Common myeloid progenitor, CD34-positive (primary cell): ENCODE measurements at regions not wholly inside any gene's neighbourhood (a gene's known extent, or its start where the extent isn't known, plus 50 kb on each side); places are given as distances from the start of the nearest gene placed in this dataset.

ENCODE experiments used
- CTCF ChIA-PET: fragments of 350-600 bp; sonication (Branson Sonifier 250); formaldehyde crosslinking; loops from one replicate; lab custom pipeline; 2021; ENCODE audit warnings: antibody characterized with exemption; lab: Charles Lee
- POLR2A ChIA-PET: fragments of 350-600 bp; sonication (Branson Sonifier 250); formaldehyde crosslinking; loops from one replicate; lab custom pipeline; 2021; ENCODE audit warnings: antibody characterized with exemption; lab: Charles Lee
- DNase-seq, 3 donors: peaks; one replicate each; pipeline versions ENCODE4 v3.0.0 to v3.0.0-alpha.2; 2013
- H3K27ac ChIP-seq, 2 experiments: 1 replicate in 1 of 2; 2 replicates in 1 of 2; pipeline ENCODE4 v1.7.0; 2013; ENCODE audit warnings: inconsistent platforms in 2 of 2, low read length in 2 of 2, mild to moderate bottlenecking in 2 of 2, low read depth in 1 of 2, moderate library complexity in 1 of 2; ENCODE audit not compliant: severe bottlenecking in 2 of 2, insufficient read depth in 1 of 2, poor library complexity in 1 of 2
- H3K27me3 ChIP-seq, 5 experiments: replicated peaks in 2 of 5; 1 replicate in 3 of 5; 2 replicates in 2 of 5; pipeline versions ENCODE4 v1.6.1 to v1.7.0; 2013; ENCODE audit warnings: low read length in 4 of 5, mild to moderate bottlenecking in 2 of 5, moderate library complexity in 2 of 5, inconsistent platforms in 1 of 5; ENCODE audit not compliant: insufficient read depth in 5 of 5, control insufficient read depth in 4 of 5
- H3K36me3 ChIP-seq, 4 experiments: 1 replicate in 2 of 4; 2 replicates in 2 of 4; pipeline versions ENCODE4 v1.6.1 to v1.7.0; 2013; ENCODE audit warnings: low read length in 3 of 4, control low read depth in 1 of 4, mild to moderate bottlenecking in 1 of 4; ENCODE audit not compliant: control insufficient read depth in 4 of 4, insufficient read depth in 4 of 4
- H3K4me1 ChIP-seq, 4 experiments: 1 replicate in 3 of 4; 2 replicates in 1 of 4; pipeline versions ENCODE4 v1.6.1 to v1.7.1; 2013; ENCODE audit warnings: low read length in 3 of 4, mild to moderate bottlenecking in 3 of 4, control low read depth in 1 of 4, inconsistent platforms in 1 of 4, moderate library complexity in 1 of 4; ENCODE audit not compliant: control insufficient read depth in 4 of 4, insufficient read depth in 4 of 4; ENCODE audit errors: control extremely low read depth in 1 of 4
- H3K4me3 ChIP-seq, 7 experiments: 1 replicate in 4 of 7; 2 replicates in 3 of 7; pipeline versions ENCODE4 v1.5.1 to v1.7.0; 2013; ENCODE audit warnings: mild to moderate bottlenecking in 7 of 7, low read length in 6 of 7, moderate library complexity in 6 of 7, inconsistent platforms in 2 of 7, low read depth in 2 of 7, control low read depth in 1 of 7; ENCODE audit not compliant: insufficient read depth in 4 of 7, control insufficient read depth in 1 of 7; ENCODE audit errors: extremely low read depth in 1 of 7
- H3K9me3 ChIP-seq, 5 experiments: 1 replicate in 4 of 5; 2 replicates in 1 of 5; pipeline versions ENCODE4 v1.6.1 to v1.7.1; 2013; ENCODE audit warnings: low read length in 4 of 5, mild to moderate bottlenecking in 2 of 5, inconsistent platforms in 1 of 5, low read depth in 1 of 5, moderate library complexity in 1 of 5; ENCODE audit not compliant: control insufficient read depth in 4 of 5, insufficient read depth in 2 of 5; ENCODE audit errors: control extremely low read depth in 1 of 5
- whole genome bisulfite sequencing: methylation state at CpG from one replicate; pipeline ENCODE4 v1.1.5; 2013; ENCODE audit not compliant: insufficient coverage; 5-methylcytosine and 5-hydroxymethylcytosine counted together

GRCh38 chrX:125262836-125263235 lies 56.8 kb upstream of the TEX13C start:
- 93% methylated on average over 4 of the region's 6 CpGs for WGBS
- Histone ChIP-seq H3K4me3 (no peak overlapping the region), H3K27me3 (no peaks in the 10 kb centered on the region), H3K27ac (no peak overlapping the region), H3K36me3 (no peaks in the 10 kb centered on the region), H3K9me3 (peaks cover 0 to 9% (median 2%) of the 10 kb centered on the region in 5 experiments), H3K4me1 (no peaks in the 10 kb centered on the region)
- POLR2A ChIA-PET, result no interaction called here
- DNase-seq, result no peak
- CTCF ChIA-PET, result no interaction called here

GRCh38 chrX:125266153-125266660 lies 53.5 kb upstream of the TEX13C start:
- 95% methylated on average over 2 of the region's 4 CpGs for WGBS
- H3K27me3 ChIP-seq, result no peaks in the 10 kb centered on the region
- CTCF ChIA-PET, result no interaction called here
- H3K27ac ChIP-seq, result no peak overlapping the region
- DNase-seq, result no peak
- no peaks in the 10 kb centered on the region for H3K36me3 ChIP-seq
- no peaks in the 10 kb centered on the region for H3K4me1 ChIP-seq
- POLR2A ChIA-PET, result no interaction called here
- no peak overlapping the region for H3K4me3 ChIP-seq
- H3K9me3 ChIP-seq, result peaks cover 1 to 9% (median 2%) of the 10 kb centered on the region in 5 experiments
